Neural progenitor cell (in vitro differentiated cells): ENCODE measurements at regions not wholly inside any gene's neighbourhood (a gene's known extent, or its start where the extent isn't known, plus 50 kb on each side); places are given as distances from the start of the nearest gene placed in this dataset.

Experiments used
- DNase-seq: peaks from one replicate; pipeline ENCODE4 v3.0.0-alpha.2; 2016; ENCODE audit warnings: low spot score
- H2AFZ ChIP-seq: fragments of 200-600 bp; sonication (generic); replicated peaks from 2 replicates; pipeline ENCODE4 v1.6.1; 2016; ENCODE audit warnings: antibody characterized with exemption
- H3F3A ChIP-seq: fragments of 200-600 bp; sonication (generic); 2 replicates; pipeline ENCODE4 v1.6.1; 2016; ENCODE audit warnings: antibody characterized with exemption, low read depth
- H3K27ac ChIP-seq: fragments of 200-600 bp; sonication (generic); 2 replicates; pipeline ENCODE4 v1.5.1; 2016; ENCODE audit warnings: mild to moderate bottlenecking
- H3K27me3 ChIP-seq: fragments of 200-600 bp; sonication (generic); 2 replicates; pipeline ENCODE4 v1.6.1; 2016; ENCODE audit warnings: mild to moderate bottlenecking, moderate library complexity
- H3K36me3 ChIP-seq: fragments of 200-600 bp; sonication (generic); 2 replicates; pipeline ENCODE4 v1.5.1; 2016
- H3K4me1 ChIP-seq: fragments of 200-600 bp; sonication (generic); 2 replicates; pipeline ENCODE4 v1.6.1; 2016; ENCODE audit warnings: mixed run types
- H3K4me2 ChIP-seq: fragments of 200-600 bp; sonication (generic); 2 replicates; pipeline ENCODE4 v1.6.1; 2016
- H3K4me3 ChIP-seq: fragments of 200-600 bp; sonication (generic); 2 replicates; pipeline ENCODE4 v1.5.1; 2016
- H3K79me2 ChIP-seq: fragments of 200-600 bp; sonication (generic); 2 replicates; pipeline ENCODE4 v1.6.1; 2016; ENCODE audit warnings: low read depth
- H3K9ac ChIP-seq: fragments of 200-600 bp; sonication (generic); 2 replicates; pipeline ENCODE4 v1.6.1; 2016
- H3K9me3 ChIP-seq: fragments of 200-600 bp; sonication (generic); 2 replicates; pipeline ENCODE4 v1.5.1; 2016; ENCODE audit warnings: low read depth
- H4K20me1 ChIP-seq: fragments of 200-600 bp; sonication (generic); 2 replicates; pipeline ENCODE4 v1.6.1; 2016; ENCODE audit warnings: low read depth
- H3K27ac Mint-ChIP-seq: 3 replicates; pipeline ENCODE4 v1.8.0; 2021; ENCODE audit warnings: mixed read lengths
- H3K27me3 Mint-ChIP-seq: 2 replicates; pipeline ENCODE4 v1.8.0; 2022; ENCODE audit warnings: low read depth, mild to moderate bottlenecking, inconsistent platforms, moderate library complexity, mixed read lengths; ENCODE audit not compliant: insufficient read depth
- H3K36me3 Mint-ChIP-seq: 3 replicates; pipeline ENCODE4 v1.8.0; 2021; ENCODE audit warnings: mixed read lengths
- H3K4me1 Mint-ChIP-seq: 3 replicates; pipeline ENCODE4 v1.8.0; 2021; ENCODE audit warnings: mixed read lengths
- H3K4me3 Mint-ChIP-seq: 3 replicates; pipeline ENCODE4 v1.8.0; 2021; ENCODE audit warnings: mild to moderate bottlenecking, moderate library complexity, mixed read lengths
- H3K9me3 Mint-ChIP-seq: 3 replicates; pipeline ENCODE4 v1.8.0; 2020; ENCODE audit warnings: mixed read lengths
- CTCF ChIP-seq: fragments of 200-600 bp; sonication (generic); IDR thresholded peaks from 2 replicates; pipeline ENCODE4 v1.5.1; 2017; ENCODE audit warnings: antibody characterized with exemption, mild to moderate bottlenecking
- EZH2 ChIP-seq: fragments of 200-600 bp; sonication (generic); IDR thresholded peaks from 2 replicates; pipeline ENCODE4 v1.6.1; 2017; ENCODE audit warnings: antibody characterized with exemption, mild to moderate bottlenecking, moderate library complexity
- EZH2phosphoT487 ChIP-seq: fragments of 200-600 bp; sonication (generic); IDR thresholded peaks from 2 replicates; pipeline ENCODE4 v1.6.1; 2017; ENCODE audit warnings: antibody characterized with exemption

- no peaks in the 10 kb centered on the region for H3K36me3 Mint-ChIP-seq
- H3K27ac ChIP-seq = no peak overlapping the region
- no peak overlapping the region for H3K4me2 ChIP-seq
Measured at GRCh38 chr9:73054091-73054490, 97.6 kb upstream of the ANXA1 start.

GRCh38 chr9:73053543-73053942 is 98.1 kb upstream of the ANXA1 start:
- H3K27ac ChIP-seq = no peak overlapping the region

More at GRCh38 chr9:73054091-73054490, 97.6 kb upstream of the ANXA1 start:
- peaks cover 9% of the 10 kb centered on the region for H3K4me1 Mint-ChIP-seq
- H3K4me3 Mint-ChIP-seq = no peak overlapping the region
- Histone ChIP-seq H4K20me1 (no peaks in the 10 kb centered on the region), H3K4me1 (peaks cover 12% of the 10 kb centered on the region), H3K9ac (no peak overlapping the region), H3F3A (no peaks in the 10 kb centered on the region), H3K9me3 (no peaks in the 10 kb centered on the region), H3K79me2 (no peaks in the 10 kb centered on the region), H2AFZ (no peak overlapping the region), H3K27me3 (no peaks in the 10 kb centered on the region), H3K36me3 (no peaks in the 10 kb centered on the region), H3K4me3 (no peak overlapping the region)
- H3K9me3 Mint-ChIP-seq = no peaks in the 10 kb centered on the region
- H3K27ac Mint-ChIP-seq = no peak overlapping the region
- no peak for DNase-seq
- H3K27me3 Mint-ChIP-seq = no peaks in the 10 kb centered on the region
- no peak for TF ChIP-seq EZH2
- TF ChIP-seq EZH2phosphoT487 = no peak
- no peak for TF ChIP-seq CTCF

GRCh38 chr9:73050887-73051550 is 98.2 kb upstream of the ALDH1A1 start:
- H3K79me2 ChIP-seq = no peaks in the 10 kb centered on the region
- H3K4me3 ChIP-seq = no peak overlapping the region
- no peak overlapping the region for H2AFZ ChIP-seq
- Mint-ChIP-seq H3K27ac (no peak overlapping the region), H3K4me1 (peaks cover 9% of the 10 kb centered on the region), H3K27me3 (no peaks in the 10 kb centered on the region), H3K36me3 (no peaks in the 10 kb centered on the region), H3K9me3 (no peaks in the 10 kb centered on the region), H3K4me3 (no peak overlapping the region)
- H3K27me3 ChIP-seq = no peaks in the 10 kb centered on the region
- no peak overlapping the region for H3K27ac ChIP-seq
- no peak overlapping the region for H3K9ac ChIP-seq
- H3K4me1 ChIP-seq = peaks cover 12% of the 10 kb centered on the region
- H3K9me3 ChIP-seq = no peaks in the 10 kb centered on the region
- TF ChIP-seq EZH2phosphoT487 (no peak), CTCF (no peak), EZH2 (no peak)
- H3F3A ChIP-seq = no peaks in the 10 kb centered on the region
- no peak overlapping the region for H3K4me2 ChIP-seq
- H3K36me3 ChIP-seq = no peaks in the 10 kb centered on the region
- no peaks in the 10 kb centered on the region for H4K20me1 ChIP-seq
- peak; percentile 58 for DNase-seq

More at GRCh38 chr9:73053543-73053942, 98.1 kb upstream of the ANXA1 start:
- Histone ChIP-seq H3F3A (no peaks in the 10 kb centered on the region), H4K20me1 (no peaks in the 10 kb centered on the region), H2AFZ (no peak overlapping the region), H3K79me2 (no peaks in the 10 kb centered on the region), H3K9me3 (no peaks in the 10 kb centered on the region), H3K4me3 (no peak overlapping the region), H3K4me2 (no peak overlapping the region), H3K4me1 (peaks cover 12% of the 10 kb centered on the region), H3K27me3 (no peaks in the 10 kb centered on the region), H3K9ac (no peak overlapping the region), H3K36me3 (no peaks in the 10 kb centered on the region)
- H3K4me1 Mint-ChIP-seq = peaks cover 9% of the 10 kb centered on the region
- H3K27ac Mint-ChIP-seq = no peak overlapping the region
- H3K4me3 Mint-ChIP-seq = no peak overlapping the region
- H3K27me3 Mint-ChIP-seq = no peaks in the 10 kb centered on the region
- DNase-seq = no peak
- H3K9me3 Mint-ChIP-seq = no peaks in the 10 kb centered on the region
- TF ChIP-seq CTCF = no peak
- no peak for TF ChIP-seq EZH2phosphoT487
- no peak for TF ChIP-seq EZH2
- no peaks in the 10 kb centered on the region for H3K36me3 Mint-ChIP-seq
